Stimulated activated naive CD4-positive, alpha-beta T cell (primary cell): ENCODE measurements at regions not wholly inside any gene's neighbourhood (a gene's known extent, or its start where the extent isn't known, plus 50 kb on each side); places are given as distances from the start of the nearest gene placed in this dataset.

Experiments
- DNase-seq, 6 experiments: peaks; one replicate each; lab custom pipeline; 2025; lab: John Stamatoyannopoulos, UW

DNA sequence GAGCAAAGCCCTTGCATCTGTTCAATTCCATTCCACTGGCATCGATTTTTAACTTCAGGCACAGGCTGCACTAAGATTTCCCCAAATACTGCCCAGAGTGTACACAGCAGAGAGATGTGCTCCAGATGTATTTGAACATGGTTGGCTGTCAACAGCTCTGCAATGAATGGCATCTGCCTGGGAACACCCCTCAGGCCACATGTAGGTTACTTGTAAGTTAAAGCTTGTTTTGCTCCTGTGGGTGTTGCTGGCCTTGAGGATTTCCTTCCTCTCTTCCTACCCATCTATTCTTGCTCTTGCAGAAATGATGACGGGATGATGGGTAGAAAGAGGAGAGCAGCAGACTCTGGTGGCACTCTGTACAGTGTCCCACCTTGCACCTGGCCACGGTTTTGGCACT, 69.3 kb upstream of the HELT start:
- no peak for DNase-seq

DNA sequence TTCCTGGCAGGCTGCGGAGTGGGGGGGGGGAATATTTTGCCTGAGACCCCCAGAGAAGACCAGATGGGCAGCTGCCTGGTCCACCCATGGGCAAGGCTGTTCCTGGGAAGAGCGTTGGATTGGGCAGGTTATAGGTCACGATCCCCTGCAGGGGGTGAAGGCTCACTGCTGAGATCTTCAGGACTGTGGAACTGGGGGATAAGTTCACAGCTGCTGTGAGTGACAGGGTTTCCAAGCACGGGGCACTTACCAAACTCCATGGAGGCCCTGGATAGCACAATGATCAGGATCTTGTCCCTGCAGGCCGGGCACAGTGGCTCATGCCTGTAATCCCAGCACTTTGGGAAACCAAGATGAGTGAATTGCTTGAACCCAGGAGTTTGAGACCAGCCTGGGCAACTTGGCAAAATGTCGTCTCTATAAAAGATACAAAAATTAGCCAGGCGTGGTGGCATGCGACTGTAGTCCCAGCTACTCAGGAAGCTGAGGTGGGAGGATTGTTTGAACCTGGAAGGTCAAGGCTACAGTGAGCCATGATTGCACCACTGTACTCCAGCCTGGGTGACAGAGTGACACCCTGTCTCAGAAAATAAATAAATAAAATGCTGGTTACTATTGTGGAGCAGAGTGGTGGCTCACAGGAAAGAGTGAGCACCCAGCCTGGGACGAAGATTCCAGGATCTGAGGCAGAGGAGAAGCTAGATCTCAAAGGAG, 68.0 kb upstream of the HELT start:
- no peak for DNase-seq

DNA sequence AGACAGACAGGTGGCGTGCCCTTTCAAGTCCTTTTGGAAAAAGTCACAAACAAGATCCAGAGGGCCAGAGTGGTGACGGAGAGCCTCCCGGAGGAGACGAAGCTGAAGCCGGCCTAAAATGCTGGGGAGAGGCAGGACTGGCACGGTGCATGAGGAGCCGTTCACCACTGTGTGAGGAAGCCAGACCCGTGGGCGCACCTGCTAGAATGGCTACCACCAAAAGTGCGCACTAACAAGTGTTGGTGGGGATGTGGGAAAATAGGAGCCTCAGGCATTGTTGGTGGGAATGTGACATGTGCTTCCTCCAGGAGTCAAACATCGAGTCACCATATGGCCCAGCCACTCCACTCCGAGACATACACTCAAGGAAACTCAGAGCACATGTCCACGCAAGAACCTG, 67.4 kb upstream of the HELT start:
- no peak for DNase-seq

DNA sequence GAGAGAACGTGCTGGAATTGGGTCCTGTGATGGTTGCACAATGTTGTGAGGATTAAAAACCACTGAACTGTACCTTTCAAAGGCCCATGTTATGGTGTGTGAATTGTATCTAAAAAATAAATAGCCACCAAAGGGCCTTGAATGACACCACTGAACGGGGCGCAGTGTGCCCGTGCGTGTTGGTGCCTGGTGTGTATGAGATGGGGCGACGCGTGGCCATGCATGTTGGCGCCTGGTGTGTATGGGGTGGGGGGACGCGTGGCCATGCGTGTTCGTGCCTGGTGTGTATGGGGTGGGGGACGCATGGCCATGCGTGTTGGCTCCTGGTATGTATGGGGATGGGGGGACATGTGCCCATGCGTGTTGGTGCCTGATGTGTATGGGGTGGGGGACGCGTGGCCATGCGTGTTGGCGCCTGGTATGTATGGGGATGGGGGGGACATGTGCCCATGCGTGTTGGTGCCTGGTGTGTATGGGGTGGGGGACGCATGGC, 66.6 kb upstream of the HELT start:
- no peak for DNase-seq

DNA sequence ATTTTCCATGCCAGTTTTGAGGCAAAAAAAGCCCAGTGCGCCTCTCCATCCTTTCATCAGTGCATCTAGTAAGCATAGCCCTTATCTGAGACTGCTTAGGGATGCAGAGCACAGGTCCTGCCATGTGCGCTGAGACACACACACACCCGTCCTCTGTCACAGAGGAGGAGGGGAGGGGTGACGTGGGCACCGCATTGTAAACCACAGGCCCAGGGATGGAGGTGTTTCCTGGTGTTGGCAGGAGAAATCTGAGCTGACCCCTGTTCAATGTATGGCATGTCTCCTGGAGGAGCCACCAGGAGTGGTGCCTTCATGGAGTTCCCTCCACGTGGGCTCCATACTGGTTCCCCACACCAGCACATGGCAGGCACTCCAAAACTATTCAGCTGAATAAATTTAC, 65.8 kb upstream of the HELT start:
- DNase-seq: no peak

DNA sequence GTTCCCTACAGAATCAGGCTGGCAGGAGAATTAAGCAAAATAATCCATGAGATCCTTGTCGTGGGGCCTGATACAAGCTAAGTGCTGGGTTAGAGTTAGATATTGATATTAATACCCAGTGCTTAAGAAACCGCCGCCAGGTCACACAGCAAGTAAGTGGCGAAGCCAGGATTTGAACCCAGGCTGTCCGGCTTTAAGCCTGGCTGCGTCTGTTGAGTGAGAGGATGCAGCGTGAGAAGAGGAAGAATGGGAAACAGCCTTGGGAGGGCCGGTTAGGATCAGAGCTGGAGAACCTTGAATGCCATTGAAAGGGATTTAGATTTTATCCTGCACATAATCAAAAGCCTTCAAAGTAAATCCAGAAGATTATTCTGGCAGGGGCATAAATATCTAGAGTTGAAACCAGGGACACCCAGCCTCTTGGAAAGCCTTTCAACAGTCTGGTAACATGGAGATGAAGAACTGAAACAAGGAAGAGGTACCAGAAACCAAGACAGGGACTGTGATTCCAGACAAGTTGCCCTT, 64.8 kb upstream of the HELT start:
- no peak for DNase-seq

DNA sequence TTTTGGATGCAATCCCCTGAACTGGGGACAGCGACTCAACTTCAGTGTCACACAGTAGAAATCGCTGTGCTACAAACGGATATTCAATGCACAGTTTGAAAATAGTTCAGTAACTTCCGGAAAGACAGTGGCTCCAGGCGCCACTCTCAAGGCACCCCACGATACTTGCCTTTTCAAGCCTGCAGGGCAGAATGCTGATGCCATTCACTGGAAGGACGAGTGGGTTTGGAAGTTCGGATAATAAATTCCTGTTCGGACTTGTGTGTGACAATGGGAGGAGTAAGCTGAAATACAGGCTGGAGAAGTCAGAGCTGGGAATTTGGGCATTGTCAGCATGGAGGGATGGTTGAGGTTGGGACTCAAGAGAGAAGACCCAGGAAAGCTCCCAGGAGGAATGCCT, 64.3 kb upstream of the HELT start:
- no peak for DNase-seq

DNA sequence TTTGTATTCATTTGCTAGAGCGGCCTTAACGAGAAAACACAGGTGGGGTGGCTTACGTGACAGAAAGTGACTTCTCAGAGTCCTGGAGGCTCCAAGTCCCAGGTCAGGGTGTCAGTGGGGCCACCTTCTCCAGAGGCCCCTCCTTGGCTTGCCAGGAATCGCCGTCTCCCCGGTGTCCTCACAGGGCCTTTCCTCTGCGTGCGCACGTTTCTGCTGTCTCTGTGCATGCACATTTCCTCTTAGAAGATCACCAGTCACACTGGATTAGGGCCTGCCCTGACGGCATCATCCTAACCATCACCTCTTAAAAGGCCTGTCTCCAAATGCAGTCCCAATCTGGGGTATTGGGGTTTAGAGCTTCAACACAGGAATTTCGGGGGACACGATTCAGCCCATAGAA, 63.8 kb upstream of the HELT start:
- DNase-seq: no peak

DNA sequence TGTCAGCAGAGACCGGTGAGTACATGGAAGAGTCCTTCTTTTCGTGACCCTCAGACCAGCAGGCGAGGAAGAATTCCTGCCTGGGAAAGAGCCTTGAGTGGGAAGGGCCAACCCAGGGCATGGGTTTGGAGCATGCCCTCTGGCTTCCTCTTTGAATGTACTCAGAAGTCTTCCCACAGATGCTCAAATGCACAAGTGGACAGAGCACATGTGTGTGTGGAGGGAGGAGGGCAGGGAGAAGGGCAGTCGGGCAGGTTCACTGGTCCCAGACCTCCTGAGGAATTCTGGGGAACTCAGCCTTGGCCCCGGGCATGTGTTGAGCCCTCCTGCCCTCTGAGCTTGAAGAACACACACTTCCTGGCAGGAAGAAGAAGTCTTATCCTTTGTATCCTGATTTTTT, 63.2 kb upstream of the HELT start:
- DNase-seq: no peak

DNA sequence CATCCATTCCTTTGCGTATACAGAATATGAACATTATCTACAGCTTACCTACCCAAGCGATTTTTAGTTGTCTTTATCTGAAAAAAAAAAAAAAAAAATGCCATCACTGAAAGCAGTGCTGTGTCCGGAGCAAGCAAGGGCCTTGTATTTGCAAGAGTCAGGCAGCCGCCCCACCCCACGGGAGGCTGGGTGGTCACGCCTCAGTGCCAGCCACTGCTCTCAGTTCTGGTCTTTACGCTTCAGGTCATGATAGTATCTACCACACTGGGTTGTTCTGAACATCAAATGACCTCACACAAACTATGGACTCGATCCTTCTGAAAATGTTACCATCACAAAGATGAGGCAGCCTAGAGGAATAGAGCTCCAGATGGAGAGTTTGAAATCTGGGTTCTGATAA, 62.7 kb upstream of the HELT start:
- DNase-seq: no peak

DNA sequence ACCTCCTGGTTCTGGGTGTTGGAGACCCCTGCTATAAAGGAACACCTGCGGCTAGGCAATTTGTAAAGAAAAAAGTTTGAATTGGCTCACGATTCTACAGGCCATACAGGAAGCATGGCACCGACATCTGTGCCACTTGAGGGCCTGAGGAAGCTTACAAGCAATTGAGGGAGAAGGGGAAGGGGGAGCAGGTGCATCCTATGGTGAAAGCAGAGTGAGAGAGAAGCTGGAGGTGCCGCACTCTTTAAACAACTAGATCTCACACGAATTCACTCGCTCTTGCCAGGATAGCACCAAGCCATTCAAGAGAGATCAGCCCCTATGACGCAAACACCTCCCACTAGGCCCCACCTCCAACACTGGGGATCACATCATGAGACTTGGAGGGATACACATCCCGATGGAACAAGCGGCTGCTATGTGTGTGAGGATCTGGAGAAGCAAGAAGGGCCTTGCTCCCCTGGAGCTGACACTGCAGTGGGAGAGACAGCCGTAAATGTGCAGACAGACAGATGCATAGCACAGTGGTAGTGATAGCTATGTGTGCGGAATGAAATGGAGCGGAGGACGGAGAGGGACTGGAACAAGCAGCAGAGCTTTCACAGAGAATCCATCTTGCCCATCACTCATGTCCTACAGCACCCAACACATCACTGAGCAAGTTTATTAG, 60.7 kb upstream of the HELT start:
- DNase-seq: no peak

DNA sequence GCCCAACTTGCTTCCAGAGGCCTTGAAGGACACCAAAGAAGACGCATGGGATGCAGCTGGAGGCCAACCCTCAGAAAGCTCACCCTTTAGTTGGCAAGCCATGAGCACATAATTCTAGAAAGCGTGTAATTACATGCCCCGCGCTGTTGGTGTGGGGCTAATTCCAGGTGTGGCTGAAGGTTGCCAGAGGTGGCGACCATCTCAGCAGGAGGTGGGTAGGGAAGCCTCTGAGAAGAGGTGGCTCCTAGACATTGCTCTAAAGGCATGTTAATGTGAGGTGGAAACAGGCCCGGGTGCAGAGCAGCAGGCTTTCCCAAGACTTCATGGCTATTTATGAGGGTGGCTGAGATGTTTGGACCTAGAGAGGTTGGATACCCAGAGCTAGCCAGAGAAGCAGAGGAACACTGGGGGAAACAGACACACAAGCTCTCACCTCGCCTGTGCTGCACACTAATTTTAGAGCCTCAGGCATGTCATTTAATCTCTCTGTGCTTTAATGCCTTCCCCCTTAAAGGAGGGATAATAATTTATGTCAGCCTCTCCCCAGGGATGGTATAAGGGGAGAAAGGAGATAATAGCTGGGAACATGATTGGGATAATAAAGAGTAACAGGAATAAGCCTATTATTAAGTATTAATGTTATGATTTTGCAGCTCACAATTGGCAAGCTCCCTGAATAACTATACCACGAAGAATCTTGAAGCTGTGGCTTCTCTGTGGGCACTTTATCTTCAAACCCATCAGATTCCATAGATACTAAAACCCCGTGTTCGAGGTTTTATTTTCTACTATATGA, 60.0 kb upstream of the HELT start:
- no peak for DNase-seq

DNA sequence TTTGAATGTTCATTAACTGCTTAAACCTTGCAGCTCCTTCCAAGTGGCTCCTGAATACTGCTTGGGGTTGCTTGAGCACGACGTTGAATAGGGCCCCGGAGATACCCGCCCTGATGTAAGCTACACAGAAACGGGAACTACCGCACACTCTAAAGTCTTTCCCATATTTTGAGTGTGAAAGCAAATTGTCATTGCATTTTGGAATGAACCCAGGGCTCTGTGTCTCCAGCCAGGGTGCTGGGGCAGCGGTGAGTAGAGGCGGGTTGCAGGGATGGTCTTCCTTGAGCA, 59.4 kb upstream of the HELT start:
- no peak for DNase-seq

DNA sequence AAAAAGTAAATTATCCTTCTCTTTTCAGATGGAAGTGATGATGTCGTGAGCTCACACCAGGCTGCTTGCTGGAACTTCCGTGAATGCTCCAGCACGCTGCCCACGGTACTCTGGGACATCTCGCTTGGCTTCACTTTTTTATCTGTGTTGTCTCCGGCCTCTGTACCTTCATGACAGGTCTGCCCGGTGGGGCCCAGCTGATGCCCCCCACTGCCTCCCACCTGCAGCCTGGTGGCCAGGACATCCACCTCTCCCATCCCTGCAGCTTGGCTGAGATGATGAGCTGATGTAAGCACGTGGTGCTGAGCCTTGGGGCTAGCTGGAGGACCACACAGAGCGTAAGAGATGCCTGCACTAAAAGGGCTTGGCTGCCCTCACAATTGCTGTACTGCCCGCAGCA, 59.0 kb upstream of the HELT start:
- DNase-seq: no peak

DNA sequence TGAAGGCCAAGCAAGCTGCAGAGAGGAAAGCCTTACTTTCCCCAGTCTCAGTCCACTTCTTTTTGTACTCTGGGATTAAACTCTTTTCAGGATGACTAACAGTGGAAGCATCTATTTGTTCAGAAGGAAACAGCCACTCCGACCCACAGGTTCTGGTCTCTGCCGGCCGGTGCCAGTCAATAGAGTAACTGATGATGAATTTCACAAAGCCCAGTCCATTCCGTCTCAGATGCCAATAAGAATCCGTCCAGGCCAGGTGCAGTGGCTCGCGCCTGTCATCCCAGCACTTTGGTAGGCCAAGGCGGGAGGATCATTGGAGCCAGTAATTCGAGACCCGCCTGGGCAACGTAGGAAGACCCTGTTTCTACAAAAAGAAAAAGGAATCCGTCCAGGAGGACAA, 58.5 kb upstream of the HELT start:
- DNase-seq: no peak

DNA sequence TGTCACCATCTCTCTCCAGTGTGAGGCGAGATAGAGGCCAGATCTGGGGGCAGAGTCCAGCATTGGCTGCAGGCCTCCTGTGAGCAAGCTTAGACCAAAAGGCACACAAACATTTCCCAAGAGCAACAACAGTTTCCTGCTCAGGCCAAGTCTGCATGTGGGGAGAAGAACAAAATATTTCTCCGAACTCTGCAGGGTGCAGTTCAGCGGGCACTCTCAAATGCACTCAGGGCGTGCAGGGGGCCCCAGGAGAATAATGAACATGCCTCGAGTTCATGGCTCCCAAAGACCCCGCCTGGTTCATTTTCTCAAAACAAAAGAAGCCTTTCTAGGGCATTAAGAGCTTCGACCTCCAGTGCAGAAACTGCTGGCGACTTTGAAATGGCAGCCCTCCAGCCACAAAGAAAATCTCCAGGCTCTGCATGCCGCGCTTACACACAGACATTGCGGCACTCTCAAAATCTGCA, 57.8 kb upstream of the HELT start:
- DNase-seq: no peak

DNA sequence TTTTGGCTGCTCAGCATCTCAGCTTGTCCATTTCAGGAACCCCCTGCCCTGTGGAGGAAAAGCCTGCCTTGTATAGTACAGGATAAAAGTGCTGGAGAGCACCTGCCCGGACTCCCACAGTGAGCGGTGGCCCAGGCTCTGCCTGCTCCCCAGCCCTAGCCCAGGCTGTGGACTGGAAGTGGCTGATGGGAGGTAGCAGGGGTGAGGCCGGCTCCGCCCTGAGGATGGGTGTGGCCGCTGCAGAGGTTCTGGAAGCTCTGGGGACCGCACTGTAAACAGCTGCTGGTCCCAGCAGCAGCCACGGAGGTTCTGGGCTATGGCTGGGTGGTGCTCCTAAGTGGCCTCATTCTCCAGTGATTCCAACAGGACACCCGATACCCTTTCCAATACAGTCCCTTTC, 56.6 kb upstream of the HELT start:
- no peak for DNase-seq

DNA sequence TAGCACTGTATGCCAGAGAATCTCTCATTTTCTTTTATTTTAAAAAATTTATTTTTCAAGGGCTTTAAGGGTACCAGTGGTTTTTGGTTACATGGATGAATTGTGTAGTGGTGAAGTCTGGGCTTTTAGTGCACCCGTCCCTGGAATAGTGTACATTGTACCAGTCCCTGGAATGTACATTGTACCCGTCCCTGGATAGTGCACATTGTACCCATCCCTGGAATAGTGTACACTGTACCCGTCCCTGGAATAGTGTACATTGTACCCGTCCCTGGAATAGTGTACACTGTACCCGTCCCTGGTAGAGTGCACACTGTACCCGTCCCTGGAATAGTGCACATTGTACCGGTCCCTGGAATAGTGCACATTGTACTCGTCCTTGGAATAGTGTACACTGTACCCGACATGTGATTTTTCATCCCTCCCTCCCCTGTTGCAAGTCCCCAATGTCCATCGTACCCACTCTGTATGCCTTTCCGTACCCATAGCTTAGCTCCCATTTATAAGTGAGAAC, 56.1 kb upstream of the HELT start:
- no peak for DNase-seq

DNA sequence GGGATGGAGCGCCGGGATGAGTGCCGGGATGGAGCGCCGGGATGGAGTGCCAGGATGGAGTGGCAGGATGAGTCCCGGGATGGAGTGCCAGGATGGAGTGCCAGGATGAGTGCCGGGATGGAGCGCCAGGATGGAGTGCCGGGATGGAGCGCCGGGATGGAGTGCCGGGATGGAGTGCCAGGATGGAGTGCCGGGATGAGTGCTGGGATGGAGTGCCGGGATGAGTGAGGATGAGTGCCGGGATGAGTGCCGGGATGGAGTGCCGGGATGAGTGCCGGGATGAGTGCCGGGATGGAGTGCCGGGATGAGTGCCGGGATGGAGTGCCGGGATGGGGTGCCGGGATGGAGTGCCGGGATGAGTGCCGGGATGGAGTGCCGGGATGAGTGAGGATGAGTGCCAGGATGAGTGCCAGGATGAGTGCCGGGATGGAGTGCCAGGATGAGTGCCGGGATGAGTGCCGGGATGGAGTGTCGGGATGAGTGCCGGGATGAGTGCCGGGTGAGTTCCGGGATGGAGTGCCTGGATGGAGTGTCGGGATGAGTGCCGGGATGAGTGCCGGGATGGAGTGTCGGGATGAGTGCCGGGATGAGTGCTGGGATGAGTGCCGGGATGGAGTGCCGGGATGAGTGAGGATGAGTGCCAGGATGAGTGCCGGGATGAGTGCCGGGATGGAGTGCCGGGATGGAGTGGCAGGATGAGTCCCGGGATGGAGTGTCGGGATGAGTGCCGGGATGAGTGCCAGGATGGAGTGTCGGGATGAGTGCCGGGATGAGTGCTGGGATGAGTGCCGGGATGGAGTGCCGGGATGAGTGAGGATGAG, 52.9 kb upstream of the HELT start:
- DNase-seq: peak; percentile 8 to 76 (median 41)

DNA sequence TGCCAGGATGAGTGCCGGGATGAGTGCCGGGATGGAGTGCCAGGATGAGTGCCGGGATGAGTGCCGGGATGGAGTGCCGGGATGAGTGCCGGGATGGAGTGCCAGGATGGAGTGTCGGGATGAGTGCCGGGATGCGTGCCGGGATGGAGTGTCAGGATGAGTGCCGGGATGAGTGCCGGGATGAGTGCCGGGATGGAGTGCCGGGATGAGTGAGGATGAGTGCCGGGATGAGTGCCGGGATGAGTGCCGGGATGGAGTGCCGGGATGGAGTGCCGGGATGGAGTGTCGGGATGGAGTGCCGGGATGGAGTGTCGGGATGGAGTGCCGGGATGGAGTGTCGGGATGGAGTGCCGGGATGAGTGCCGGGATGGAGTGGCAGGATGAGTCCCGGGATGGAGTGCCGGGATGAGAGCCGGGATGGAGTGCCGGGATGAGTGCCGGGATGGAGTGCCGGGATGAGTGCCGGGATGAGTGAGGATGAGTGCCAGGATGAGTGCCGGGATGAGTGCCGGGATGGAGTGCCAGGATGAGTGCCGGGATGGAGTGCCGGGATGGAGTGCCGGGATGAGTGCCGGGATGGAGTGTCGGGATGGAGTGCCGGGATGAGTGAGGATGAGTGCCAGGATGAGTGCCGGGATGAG, 52.1 kb upstream of the HELT start:
- peak; percentile 9 to 76 (median 45) for DNase-seq

DNA sequence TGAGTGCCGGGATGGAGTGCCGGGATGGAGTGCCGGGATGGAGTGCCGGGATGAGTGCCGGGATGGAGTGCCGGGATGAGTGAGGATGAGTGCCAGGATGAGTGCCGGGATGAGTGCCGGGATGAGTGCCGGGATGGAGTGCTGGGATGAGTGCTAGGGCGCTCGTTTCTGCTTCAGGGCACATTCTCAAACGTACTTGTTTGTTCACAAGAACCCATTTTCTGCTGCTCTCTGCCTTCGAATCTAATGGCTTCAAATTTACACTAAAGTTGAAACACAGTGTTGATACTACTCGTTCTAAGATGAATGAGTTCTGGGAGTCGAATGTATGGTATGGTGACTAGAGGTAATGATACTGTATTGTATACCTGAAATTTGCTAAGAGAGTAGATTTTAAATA, 50.6 kb upstream of the HELT start:
- peak in 5 of 6 experiments; percentile 11 to 66 (median 50) for DNase-seq
